Endothelial cell of umbilical vein (primary cell): ENCODE measurements at regions not wholly inside any gene's neighbourhood (a gene's known extent, or its start where the extent isn't known, plus 50 kb on each side); places are given as distances from the start of the nearest gene placed in this dataset.

Source experiments
- BruUV-seq: library from RNA; stranded (reverse); fragments of 400-500 nt; replicated peaks from 2 replicates; lab custom pipeline; 2021; lab: Mats Ljungman, UMichigan
- CTCF ChIA-PET: fragments of 300-600, 350-600 bp; sonication (Branson Sonifier 250); formaldehyde crosslinking; loops from one replicate; lab custom pipeline; 2021; ENCODE audit warnings: antibody characterized with exemption, inconsistent platforms; lab: Charles Lee
- POLR2A ChIA-PET: fragments of 300-600, 350-600 bp; sonication (Branson Sonifier 250); formaldehyde crosslinking; loops from one replicate; lab custom pipeline; 2021; ENCODE audit warnings: antibody characterized with exemption, inconsistent platforms; lab: Charles Lee
- DNase-seq: peaks from one replicate; pipeline ENCODE4 v3.0.0-alpha.2; 2011; ENCODE audit warnings: low read depth, low spot score
- FAIRE-seq: peaks from 2 replicates; lab custom pipeline; 2011; peaks lifted over from hg19 to GRCh38; lab: Jason Lieb, UNC
- H2AFZ ChIP-seq: 2 replicates; pipeline ENCODE4 v1.6.0; 2012; ENCODE audit warnings: low read depth, low read length, control low read depth, inconsistent platforms
- H3K27ac ChIP-seq: 2 replicates; pipeline ENCODE4 v1.5.1; 2011; ENCODE audit warnings: low read depth, mild to moderate bottlenecking, control low read depth, low read length, moderate library complexity; ENCODE audit not compliant: insufficient read depth
- H3K27me3 ChIP-seq, 2 experiments: 2 replicates each; pipeline versions ENCODE4 v1.6.0 to v1.6.1; 2011; ENCODE audit warnings: low read length in 2 of 2, mixed read lengths in 1 of 2; ENCODE audit not compliant: control insufficient read depth in 2 of 2, insufficient read depth in 2 of 2
- H3K36me3 ChIP-seq, 2 experiments: 2 replicates in 1 of 2; 3 replicates in 1 of 2; pipeline ENCODE4 v1.5.1; 2011; ENCODE audit warnings: low read length in 2 of 2, mild to moderate bottlenecking in 1 of 2, moderate library complexity in 1 of 2; ENCODE audit not compliant: control insufficient read depth in 2 of 2, insufficient read depth in 2 of 2; ENCODE audit errors: extremely low read depth in 1 of 2
- H3K4me1 ChIP-seq: 3 replicates; pipeline ENCODE4 v1.5.1; 2011; ENCODE audit warnings: mild to moderate bottlenecking, low read length; ENCODE audit not compliant: control insufficient read depth, insufficient read depth; ENCODE audit errors: extremely low read depth
- H3K4me2 ChIP-seq: 2 replicates; pipeline ENCODE4 v1.6.1; 2011; ENCODE audit warnings: low read length, control low read depth, mixed read lengths; ENCODE audit not compliant: insufficient read depth
- H3K4me3 ChIP-seq, 3 experiments: fragments of 200-600 bp in 1 of 3; sonication (generic), shearing (Covaris generic) in 1 of 3; replicated peaks in 1 of 3; 2 replicates each; pipeline ENCODE4 v1.5.1; 2011 to 2016; ENCODE audit warnings: control low read depth in 3 of 3, low read length in 3 of 3, mild to moderate bottlenecking in 2 of 3, inconsistent platforms in 1 of 3, low read depth in 1 of 3, moderate library complexity in 1 of 3; ENCODE audit not compliant: insufficient read depth in 1 of 3
- H3K79me2 ChIP-seq: 2 replicates; pipeline ENCODE4 v1.6.0; 2012; ENCODE audit warnings: low read length, inconsistent platforms; ENCODE audit not compliant: control insufficient read depth, insufficient read depth
- H3K9ac ChIP-seq: replicated peaks from 2 replicates; pipeline ENCODE3; 2011; ENCODE audit warnings: low read length, control low read depth; ENCODE audit not compliant: insufficient read depth; ENCODE audit errors: extremely low read depth
- H3K9me1 ChIP-seq: replicated peaks from 3 replicates; pipeline ENCODE4 v1.6.0; 2011; ENCODE audit warnings: mild to moderate bottlenecking, low read length; ENCODE audit not compliant: control insufficient read depth, insufficient read depth; ENCODE audit errors: extremely low read depth
- H3K9me3 ChIP-seq: replicated peaks from 2 replicates; pipeline ENCODE4 v1.5.1; 2012; ENCODE audit warnings: low read length, inconsistent platforms; ENCODE audit not compliant: control insufficient read depth, insufficient read depth
- H4K20me1 ChIP-seq: replicated peaks from 2 replicates; pipeline ENCODE3; 2011; ENCODE audit warnings: mild to moderate bottlenecking, low read length; ENCODE audit not compliant: control insufficient read depth, insufficient read depth; ENCODE audit errors: extremely low read depth
- CTCF ChIP-seq, 2 donors: IDR thresholded peaks; 1 replicate in 1 of 2; 2 replicates in 1 of 2; pipeline ENCODE4 v1.5.1; 2011; ENCODE audit warnings: low read length in 2 of 2, mild to moderate bottlenecking in 2 of 2, moderate library complexity in 2 of 2, control low read depth in 1 of 2, inconsistent platforms in 1 of 2, low read depth in 1 of 2; ENCODE audit not compliant: insufficient read depth in 1 of 2; ENCODE audit errors: extremely low read depth in 1 of 2
- EZH2 ChIP-seq: IDR thresholded peaks from 2 replicates; pipeline ENCODE4 v1.6.1; 2012; ENCODE audit warnings: borderline replicate concordance, low read depth, mild to moderate bottlenecking, moderate library complexity, low read length, inconsistent platforms; ENCODE audit not compliant: severe bottlenecking
- FOS ChIP-seq: IDR thresholded peaks from 2 replicates; pipeline ENCODE4 v1.6.1; 2011; ENCODE audit warnings: mild to moderate bottlenecking, low read length, moderate library complexity, borderline replicate concordance; ENCODE audit not compliant: insufficient read depth
- GATA2 ChIP-seq: IDR thresholded peaks from 2 replicates; pipeline ENCODE4 v1.7.0; 2011; ENCODE audit warnings: low read depth, mild to moderate bottlenecking, moderate library complexity, mixed read lengths, low read length; ENCODE audit not compliant: insufficient read length, insufficient read depth
- JUN ChIP-seq: IDR thresholded peaks from 2 replicates; pipeline ENCODE4 v1.6.1; 2011; ENCODE audit warnings: borderline replicate concordance, low read depth; ENCODE audit not compliant: insufficient read length, insufficient read depth
- MYC ChIP-seq: IDR thresholded peaks from one replicate; pipeline ENCODE4 v1.6.1; 2011; ENCODE audit warnings: mild to moderate bottlenecking, low read depth, low read length
- POLR2A ChIP-seq: IDR thresholded peaks from 2 replicates; pipeline ENCODE4 v1.6.1; 2012; ENCODE audit warnings: low read depth, mild to moderate bottlenecking, control low read depth, low read length
- POLR2AphosphoS5 ChIP-seq: IDR thresholded peaks from 2 replicates; pipeline ENCODE4 v1.6.1; 2012; ENCODE audit warnings: low read depth, mild to moderate bottlenecking, control low read depth, low read length, moderate library complexity; ENCODE audit not compliant: insufficient read depth
- dilution Hi-C: fragments of 300-500 bp; cut with MboI; formaldehyde crosslinking; loops from one replicate; pipeline ENCODE4 v1.15.0; 2019; ENCODE audit warnings: low sequenced_read_pairs; ENCODE audit not compliant: extremely low pct_ligation_motif_present
- intact Hi-C: fragments of 100-400 bp; cut with micrococcal nuclease; formaldehyde crosslinking; loops from one replicate; pipeline ENCODE4 v1.10.0; 2022
- TF ChIP-seq, protein P1 (sequence below): IDR thresholded peaks from 2 replicates; pipeline ENCODE4 v1.6.1; 2011; ENCODE audit not compliant: insufficient read depth, insufficient read length

- Histone ChIP-seq H3K9me3 (no peaks in the 10 kb centered on the region), H3K79me2 (no peaks in the 10 kb centered on the region), H3K27ac (no peak overlapping the region), H4K20me1 (no peaks in the 10 kb centered on the region), H3K27me3 (no peaks in the 10 kb centered on the region), H3K36me3 (no peaks in the 10 kb centered on the region), H3K4me1 (no peaks in the 10 kb centered on the region), H3K9me1 (no peaks in the 10 kb centered on the region), H3K9ac (no peak overlapping the region), H2AFZ (no peak overlapping the region), H3K4me2 (no peak overlapping the region), H3K4me3 (no peak overlapping the region)
- ChIA-PET POLR2A (no interaction called here), CTCF (interaction anchor here (1.0 kb wide), 1 partner anchor 11 kb away, joined by 3 read pairs; no protein-coding TSS in a partner anchor)
- FAIRE-seq (no peak), DNase-seq (no peak)
- intact Hi-C loops (no loop called here), dilution Hi-C loops (no loop called here)
- no TSS peak for BruUV-seq
- TF ChIP-seq GATA2 (no peak), POLR2AphosphoS5 (no peak), EZH2 (no peak), MYC (no peak), FOS (no peak), JUN (no peak), CTCF (IDR thresholded peaks at IDR 0.05; ENCODE audit: extremely low read depth in 1 of 2, insufficient read depth in 1 of 2, low read depth in 1 of 2, low read length in 2 of 2) (no peak), POLR2A (no peak)
- TF ChIP-seq, protein P1, sequence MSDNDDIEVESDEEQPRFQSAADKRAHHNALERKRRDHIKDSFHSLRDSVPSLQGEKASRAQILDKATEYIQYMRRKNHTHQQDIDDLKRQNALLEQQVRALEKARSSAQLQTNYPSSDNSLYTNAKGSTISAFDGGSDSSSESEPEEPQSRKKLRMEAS, result no peak
Measured at GRCh38 chr21:16840538-16840937, 672.3 kb upstream of the CXADR start.
